HG02678 (cell line): ENCODE measurements at regions not wholly inside any gene's neighbourhood (a gene's known extent, or its start where the extent isn't known, plus 50 kb on each side); places are given as distances from the start of the nearest gene placed in this dataset.
A peak's percentile ranks its signal among the peaks of the same experiment; 100 is the strongest.
"Not testable (repeated sequence)": the region's sequence is repeated elsewhere in the genome, so short reads cannot be mapped to it uniquely, and the experiment has no call there.

ENCODE experiments used
- ATAC-seq: cut with Tn5 transposase; IDR thresholded peaks from one replicate; pipeline ENCODE4 v1.9.1; 2021; ENCODE audit warnings: mild to moderate bottlenecking, moderate library complexity; ENCODE audit not compliant: unreplicated experiment

- ATAC-seq: not testable (repeated sequence)
Measured at GRCh38 chrX:19229896-19230295, 107.6 kb upstream of the ADGRG2 start.

- no peak for ATAC-seq
Measured at GRCh38 chrX:19237901-19238300, 105.8 kb upstream of the PDHA1 start.

- no peak for ATAC-seq
Measured at GRCh38 chrX:19243431-19243830, 100.3 kb upstream of the PDHA1 start.

- not testable (repeated sequence) for ATAC-seq
Measured at GRCh38 chrX:19244921-19245320, 98.8 kb upstream of the PDHA1 start.

- ATAC-seq: no peak
Measured at GRCh38 chrX:19245711-19246269, 97.9 kb upstream of the PDHA1 start.

GRCh38 chrX:19256986-19257385 is 86.7 kb upstream of the PDHA1 start:
- no peak for ATAC-seq

GRCh38 chrX:19261026-19261425 is 82.7 kb upstream of the PDHA1 start:
- ATAC-seq: not testable (repeated sequence)

- no peak for ATAC-seq
Measured at GRCh38 chrX:19270727-19271126, 73.0 kb upstream of the PDHA1 start.

- ATAC-seq: peak; percentile 43
Measured at GRCh38 chrX:19272452-19272851, 71.3 kb upstream of the PDHA1 start.

- no peak for ATAC-seq
Measured at GRCh38 chrX:19280636-19281035, 63.1 kb upstream of the PDHA1 start.

GRCh38 chrX:19281256-19281655 is 62.5 kb upstream of the PDHA1 start:
- ATAC-seq: no peak

- no peak for ATAC-seq
Measured at GRCh38 chrX:19283597-19284339, 60.0 kb upstream of the PDHA1 start.

- ATAC-seq: no peak
Measured at GRCh38 chrX:19285857-19286256, 57.9 kb upstream of the PDHA1 start.

GRCh38 chrX:19291086-19291485 is 52.6 kb upstream of the PDHA1 start:
- ATAC-seq: no peak

- no peak for ATAC-seq
Measured at GRCh38 chrX:19293606-19294325, 50.0 kb upstream of the PDHA1 start.
